MCF 10A (cell line): ENCODE measurements at regions not wholly inside any gene's neighbourhood (a gene's known extent, or its start where the extent isn't known, plus 50 kb on each side); places are given as distances from the start of the nearest gene placed in this dataset.

Experiments used
- BruUV-seq: library from RNA; stranded (reverse); fragments of 400-500 nt; replicated peaks from 2 replicates; lab custom pipeline; 2021; lab: Mats Ljungman, UMichigan
- CTCF ChIA-PET: fragments of 300-600 bp; sonication (Branson Sonifier 250); formaldehyde crosslinking; extraction: SDS; loops from one replicate; lab custom pipeline; 2021; ENCODE audit warnings: antibody characterized with exemption, inconsistent platforms; lab: Yijun Ruan, JAX
- POLR2A ChIA-PET: fragments of 300-600, 350-650 bp; sonication (Branson Sonifier 250); formaldehyde crosslinking; extraction: SDS; loops from one replicate; lab custom pipeline; 2020; ENCODE audit warnings: antibody characterized with exemption, inconsistent platforms; lab: Yijun Ruan, JAX
- DNase-seq: peaks from one replicate; pipeline ENCODE4 v3.0.0-alpha.2; 2018; ENCODE audit not compliant: unreplicated experiment
- H3K27ac Mint-ChIP-seq: one replicate; pipeline ENCODE4 v1.8.0; 2022; ENCODE audit warnings: mild to moderate bottlenecking, low read depth, mixed read lengths; ENCODE audit not compliant: unreplicated experiment
- H3K27me3 Mint-ChIP-seq: one replicate; pipeline ENCODE4 v1.8.0; 2022; ENCODE audit warnings: mixed read lengths; ENCODE audit not compliant: insufficient read depth, unreplicated experiment
- H3K36me3 Mint-ChIP-seq: one replicate; pipeline ENCODE4 v1.8.0; 2022; ENCODE audit warnings: mild to moderate bottlenecking, moderate library complexity, mixed read lengths; ENCODE audit not compliant: insufficient read depth, unreplicated experiment
- H3K4me1 Mint-ChIP-seq: one replicate; pipeline ENCODE4 v1.8.0; 2022; ENCODE audit warnings: mixed read lengths; ENCODE audit not compliant: insufficient read depth, unreplicated experiment
- H3K4me3 Mint-ChIP-seq: one replicate; pipeline ENCODE4 v1.8.0; 2022; ENCODE audit warnings: mild to moderate bottlenecking, moderate library complexity, mixed read lengths; ENCODE audit not compliant: unreplicated experiment
- H3K9me3 Mint-ChIP-seq: one replicate; pipeline ENCODE4 v1.8.0; 2022; ENCODE audit warnings: mixed read lengths; ENCODE audit not compliant: unreplicated experiment
- CTCF ChIP-seq: fragments of 200-600 bp; IDR thresholded peaks from one replicate; pipeline ENCODE4 v1.8.0; 2022; ENCODE audit warnings: antibody characterized with exemption, mild to moderate bottlenecking; ENCODE audit not compliant: unreplicated experiment
- intact Hi-C: fragments of 100-400 bp; cut with micrococcal nuclease; formaldehyde crosslinking; loops from 2 replicates; pipeline ENCODE4 v1.14.1; 2022

- Mint-ChIP-seq H3K36me3 (no peaks in the 10 kb centered on the region), H3K9me3 (no peaks in the 10 kb centered on the region), H3K27me3 (peaks cover 12% of the 10 kb centered on the region), H3K4me3 (no peak overlapping the region), H3K27ac (no peak overlapping the region), H3K4me1 (no peaks in the 10 kb centered on the region)
- no peak for TF ChIP-seq CTCF
- BruUV-seq, result no TSS peak
- DNase-seq, result no peak
- POLR2A ChIA-PET, result no interaction called here
- CTCF ChIA-PET, result interaction anchor here (0.8 to 1.0 kb wide), 3 partner anchors 22 to 147 kb away, joined by 3 to 4 read pairs (median 3); no protein-coding TSS in a partner anchor
- intact Hi-C loops, result loop anchor here (10.0 kb wide), 1 partner anchor 112 kb away; no protein-coding TSS in a partner anchor
Observed at GRCh38 chr12:13552830-13553229, 356.3 kb downstream of the EMP1 start.

GRCh38 chr12:13547283-13547682 lies 350.8 kb downstream of the EMP1 start:
- BruUV-seq, result no TSS peak
- Mint-ChIP-seq H3K27ac (no peak overlapping the region), H3K36me3 (no peaks in the 10 kb centered on the region), H3K4me1 (no peaks in the 10 kb centered on the region), H3K27me3 (peaks cover 23% of the 10 kb centered on the region), H3K4me3 (no peak overlapping the region), H3K9me3 (no peaks in the 10 kb centered on the region)
- intact Hi-C loops, result no loop called here
- ChIA-PET CTCF (interaction anchor here (5.1 kb wide), 1 partner anchor 12 kb away, joined by 25 read pairs; no protein-coding TSS in a partner anchor), POLR2A (no interaction called here)
- DNase-seq, result no peak
- TF ChIP-seq CTCF, result no peak

DNA sequence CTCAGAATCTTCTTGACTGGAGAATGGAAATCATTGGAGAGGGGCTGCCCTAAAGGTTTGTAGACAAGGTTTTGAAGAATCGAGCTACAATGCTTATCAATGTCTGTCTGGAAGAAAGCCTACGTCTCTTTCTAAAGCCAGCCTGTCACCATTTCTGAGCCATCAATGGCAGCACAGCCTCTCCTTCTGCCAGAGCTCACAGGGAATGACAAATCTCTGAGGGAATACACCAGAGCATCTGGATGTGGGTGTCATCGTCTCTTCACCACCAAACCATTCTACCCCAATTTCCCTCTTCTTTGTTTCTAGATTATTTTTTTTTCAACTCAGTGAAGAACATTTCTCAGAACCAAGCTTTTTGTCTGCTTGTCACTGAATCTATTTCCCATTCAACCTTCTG lies 349.7 kb downstream of the EMP1 start:
- POLR2A ChIA-PET, result no interaction called here
- intact Hi-C loops, result no loop called here
- H3K27ac Mint-ChIP-seq, result no peak overlapping the region
- no peaks in the 10 kb centered on the region for H3K9me3 Mint-ChIP-seq
- no TSS peak for BruUV-seq
- H3K4me1 Mint-ChIP-seq, result no peaks in the 10 kb centered on the region
- no peaks in the 10 kb centered on the region for H3K36me3 Mint-ChIP-seq
- TF ChIP-seq CTCF, result no peak
- CTCF ChIA-PET, result interaction anchor here (1.0 to 5.1 kb wide), 2 partner anchors 11 to 291 kb away, joined by 3 to 25 read pairs; no protein-coding TSS in a partner anchor
- peaks cover 23% of the 10 kb centered on the region for H3K27me3 Mint-ChIP-seq
- DNase-seq, result no peak
- H3K4me3 Mint-ChIP-seq, result no peak overlapping the region

DNA sequence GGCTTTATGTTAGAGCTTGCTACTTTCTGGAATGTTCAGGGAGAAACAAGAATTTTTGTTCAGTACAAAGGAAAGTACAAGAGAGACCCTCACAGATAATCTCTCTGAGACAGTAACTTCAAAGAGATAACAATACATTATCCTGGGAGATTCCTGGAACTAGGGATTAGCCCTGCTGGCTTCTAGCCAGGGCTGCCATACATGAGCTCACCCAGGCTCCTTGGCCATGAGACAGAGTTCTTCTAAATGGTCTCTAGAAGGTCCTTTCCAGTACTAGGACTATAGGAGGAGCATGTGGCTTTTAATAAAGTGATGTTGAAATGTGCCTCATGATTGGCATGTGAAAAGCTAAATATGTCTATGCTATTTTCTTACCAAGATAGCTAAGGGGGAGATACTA lies 342.5 kb downstream of the EMP1 start:
- no peak for TF ChIP-seq CTCF
- no peak overlapping the region for H3K4me3 Mint-ChIP-seq
- H3K27me3 Mint-ChIP-seq, result peaks cover 21% of the 10 kb centered on the region
- H3K36me3 Mint-ChIP-seq, result no peaks in the 10 kb centered on the region
- H3K27ac Mint-ChIP-seq, result no peak overlapping the region
- POLR2A ChIA-PET, result interaction anchor here (0.7 kb wide), 1 partner anchor 275 kb away, joined by 3 read pairs; no protein-coding TSS in a partner anchor
- CTCF ChIA-PET, result interaction anchor here (0.7 to 0.9 kb wide), 3 partner anchors 9 to 90 kb away, joined by 3 read pairs; no protein-coding TSS in a partner anchor
- H3K4me1 Mint-ChIP-seq, result no peaks in the 10 kb centered on the region
- DNase-seq, result peak; percentile 5
- BruUV-seq, result no TSS peak
- H3K9me3 Mint-ChIP-seq, result no peaks in the 10 kb centered on the region
- intact Hi-C loops, result no loop called here
